NCI-H2171 treated with DMSO at 0.1 percent for 48 hours (cell line): ENCODE measurements at regions not wholly inside any gene's neighbourhood (a gene's known extent, or its start where the extent isn't known, plus 50 kb on each side); places are given as distances from the start of the nearest gene placed in this dataset.

ENCODE experiments used
- DNase-seq: peaks from one replicate; lab custom pipeline; 2025; lab: John Stamatoyannopoulos, UW

GRCh38 chr9:107874591-107875369 lies 385.2 kb upstream of the KLF4 start:
- DNase-seq = no peak

GRCh38 chr9:107874137-107874536 lies 384.6 kb upstream of the KLF4 start:
- no peak for DNase-seq

DNA sequence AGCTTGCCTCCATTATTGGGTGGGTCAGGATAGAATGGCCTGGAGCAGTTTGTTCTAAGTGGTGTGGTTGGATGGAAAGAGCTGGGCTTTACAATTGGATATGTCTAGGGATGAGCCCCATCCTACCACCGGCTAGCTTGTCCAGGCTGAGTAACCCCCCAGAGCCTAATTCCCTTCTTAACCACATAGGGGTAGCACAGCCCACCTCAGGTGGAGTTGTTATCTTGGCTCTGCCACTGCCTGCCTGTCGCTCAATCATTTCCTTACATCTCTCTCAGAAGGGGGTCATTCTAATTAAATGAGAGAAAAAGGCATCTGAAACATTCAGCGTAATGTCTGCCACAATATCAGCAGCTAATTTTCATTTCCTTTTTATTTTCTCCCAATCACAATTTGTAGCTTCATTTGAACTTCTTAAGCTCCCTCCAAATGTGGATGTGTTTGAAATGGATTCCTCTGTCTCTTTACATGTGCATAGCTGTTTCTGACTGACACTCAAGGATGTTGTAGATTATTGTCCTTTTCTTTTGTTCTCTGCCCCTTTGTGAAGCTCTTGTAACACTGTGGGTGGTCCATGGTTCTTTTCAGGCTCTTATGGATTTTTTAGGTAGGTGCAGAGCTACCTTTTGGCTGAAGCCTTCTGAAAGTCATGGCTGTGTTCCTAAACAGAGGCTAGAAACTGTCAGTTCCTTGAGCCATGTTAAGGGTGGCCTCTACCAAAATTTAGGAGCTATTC lies 383.1 kb upstream of the KLF4 start:
- DNase-seq = no peak

- DNase-seq = no peak
Measured at GRCh38 chr9:107870927-107871680, 381.5 kb upstream of the KLF4 start.

GRCh38 chr9:107870221-107870620 lies 380.7 kb upstream of the KLF4 start:
- no peak for DNase-seq

DNA sequence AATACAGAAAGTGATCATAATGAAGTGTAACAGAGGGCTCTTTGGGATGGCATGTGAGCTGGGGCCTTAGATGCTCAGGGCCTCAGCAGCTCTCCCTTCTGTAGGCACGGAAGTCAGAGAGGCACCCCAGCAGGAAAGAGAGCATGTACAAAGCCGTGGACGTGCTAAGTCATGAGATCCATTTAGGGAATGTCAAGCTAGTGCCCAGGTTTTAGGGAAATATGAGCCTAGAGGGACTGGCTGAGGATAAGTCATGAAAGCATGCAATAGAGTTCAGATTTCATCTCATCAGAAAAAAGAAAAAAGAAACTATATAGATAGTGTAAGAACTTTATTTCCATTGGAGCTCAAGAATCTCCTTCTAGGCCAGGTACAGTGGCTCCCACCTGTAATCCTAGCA lies 379.5 kb upstream of the KLF4 start:
- DNase-seq = peak; percentile 19

DNA sequence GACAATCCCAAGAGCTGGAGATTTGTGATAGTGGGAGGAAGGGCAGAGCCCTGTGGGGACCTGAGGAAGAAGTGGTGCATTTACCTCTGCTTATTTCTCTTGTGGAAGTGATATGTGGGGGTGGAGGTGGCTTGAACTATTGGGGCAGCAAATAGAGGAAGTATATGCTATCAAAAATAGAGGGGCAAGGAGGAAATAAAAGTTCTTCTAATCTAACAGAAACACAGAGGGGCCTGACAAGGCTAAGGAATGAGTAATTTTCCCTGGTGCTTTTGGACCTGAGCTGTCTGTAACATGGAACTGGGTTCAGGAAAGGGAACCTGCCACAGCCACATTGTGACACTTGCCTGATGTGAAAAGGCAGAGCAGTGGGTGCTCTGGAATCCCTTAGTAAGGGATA lies 378.6 kb upstream of the KLF4 start:
- DNase-seq = no peak

DNA sequence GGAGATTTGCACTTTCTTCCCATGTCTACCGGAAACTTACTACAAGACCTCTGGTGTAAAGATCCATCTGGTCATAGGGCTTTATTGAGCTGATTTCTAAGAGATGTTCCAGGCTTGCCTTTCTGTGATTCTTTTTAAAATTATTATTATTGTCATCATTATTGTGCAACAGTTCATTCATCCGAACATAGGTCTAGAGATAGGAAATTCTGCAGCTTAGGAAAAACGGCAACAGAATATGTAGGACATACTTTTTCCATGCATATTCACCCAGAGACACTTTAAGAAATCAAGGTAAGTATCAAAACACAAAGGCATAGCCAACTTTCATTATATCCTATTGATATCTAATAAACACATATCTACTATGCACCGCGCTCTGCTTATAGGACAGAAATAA lies 378.2 kb upstream of the KLF4 start:
- no peak for DNase-seq

DNA sequence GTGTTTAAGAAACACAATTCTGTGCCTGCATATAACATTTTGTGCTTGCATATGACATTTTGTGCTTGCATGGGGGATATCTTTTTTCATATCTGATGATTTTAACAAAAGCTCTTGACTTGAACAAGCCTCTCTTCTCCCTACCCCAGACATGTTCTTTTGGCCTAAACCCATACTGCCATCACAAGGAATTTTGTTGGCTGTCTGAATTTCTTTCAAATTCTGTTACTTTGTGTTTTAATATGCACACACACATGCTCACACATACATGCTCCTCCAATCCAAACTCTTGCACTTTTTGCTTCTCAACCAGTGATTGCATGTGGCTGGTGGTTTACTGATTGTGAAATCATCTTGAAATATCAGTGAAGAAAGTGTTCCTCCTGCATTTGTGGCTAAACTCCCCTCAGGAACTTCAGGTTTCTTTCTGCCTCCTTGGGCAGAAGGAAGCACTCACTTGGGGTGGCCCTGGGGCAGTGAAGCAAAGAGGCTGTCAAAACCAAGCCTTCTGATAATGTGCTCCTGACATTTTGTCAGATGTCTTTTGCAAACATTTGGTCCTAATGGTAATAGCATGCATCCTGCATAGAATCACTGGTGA lies 377.2 kb upstream of the KLF4 start:
- no peak for DNase-seq

GRCh38 chr9:107863396-107863795 lies 373.8 kb upstream of the KLF4 start:
- no peak for DNase-seq

DNA sequence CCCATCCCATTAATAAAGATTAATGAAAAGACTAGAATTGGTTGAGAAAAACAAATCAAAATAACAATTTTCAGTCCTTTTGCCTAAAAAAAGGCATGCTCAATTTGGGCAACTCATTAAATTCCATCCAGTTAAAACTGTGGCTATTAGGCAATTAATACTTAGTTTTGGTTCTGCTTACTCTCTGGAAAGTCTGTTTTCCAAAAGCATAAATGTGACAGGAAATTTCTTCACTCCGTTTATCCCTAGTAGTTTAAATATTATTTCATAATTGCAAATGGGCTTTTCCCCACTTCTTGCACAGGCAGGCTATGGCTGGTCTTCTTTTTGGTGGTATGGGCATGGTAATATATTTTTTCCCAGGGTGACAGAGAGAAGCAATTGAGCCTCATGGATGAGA lies 373.3 kb upstream of the KLF4 start:
- no peak for DNase-seq

GRCh38 chr9:107862323-107862722 lies 372.8 kb upstream of the KLF4 start:
- DNase-seq = no peak

DNA sequence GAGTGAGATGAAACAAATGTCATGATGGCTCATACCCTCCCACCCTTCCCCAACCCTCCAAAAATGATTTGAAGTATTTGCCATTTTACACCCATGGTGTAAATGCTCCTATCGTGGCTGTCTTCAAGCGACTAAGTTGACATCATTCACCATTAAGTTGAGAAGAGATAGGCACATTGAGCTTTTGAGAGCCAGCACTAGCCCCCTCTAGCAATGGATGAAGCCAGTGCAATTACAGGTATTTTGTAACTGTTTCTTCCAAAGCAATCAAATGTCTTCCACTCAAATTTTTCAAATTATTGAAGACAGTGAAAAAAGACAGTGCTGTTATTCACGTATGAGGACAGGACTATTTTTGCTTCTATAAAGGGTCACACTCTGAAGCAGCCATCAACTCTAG lies 371.5 kb upstream of the KLF4 start:
- no peak for DNase-seq

GRCh38 chr9:107858260-107858659 lies 368.7 kb upstream of the KLF4 start:
- DNase-seq = no peak

- DNase-seq = no peak
Measured at GRCh38 chr9:107856633-107857032, 367.1 kb upstream of the KLF4 start.

DNA sequence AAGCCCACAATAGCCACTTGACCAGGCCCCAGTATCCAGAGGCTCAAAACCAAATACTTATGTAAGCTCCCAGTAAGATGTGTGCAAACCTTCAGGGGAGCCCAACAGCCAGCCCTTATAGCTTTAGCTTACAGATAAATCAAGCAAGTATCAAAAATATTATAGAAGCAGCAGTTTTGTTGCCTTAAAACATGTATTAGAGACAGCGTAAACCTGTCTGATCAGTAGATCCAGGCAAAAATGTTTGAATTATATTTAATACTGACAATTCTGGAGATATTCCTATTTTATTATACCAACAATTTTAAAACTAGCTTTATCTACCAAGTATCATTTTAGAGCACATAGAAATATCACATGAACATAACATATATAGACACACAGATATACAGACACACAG lies 365.6 kb upstream of the KLF4 start:
- DNase-seq = no peak

- no peak for DNase-seq
Measured at GRCh38 chr9:107853461-107853860, 363.9 kb upstream of the KLF4 start.

DNA sequence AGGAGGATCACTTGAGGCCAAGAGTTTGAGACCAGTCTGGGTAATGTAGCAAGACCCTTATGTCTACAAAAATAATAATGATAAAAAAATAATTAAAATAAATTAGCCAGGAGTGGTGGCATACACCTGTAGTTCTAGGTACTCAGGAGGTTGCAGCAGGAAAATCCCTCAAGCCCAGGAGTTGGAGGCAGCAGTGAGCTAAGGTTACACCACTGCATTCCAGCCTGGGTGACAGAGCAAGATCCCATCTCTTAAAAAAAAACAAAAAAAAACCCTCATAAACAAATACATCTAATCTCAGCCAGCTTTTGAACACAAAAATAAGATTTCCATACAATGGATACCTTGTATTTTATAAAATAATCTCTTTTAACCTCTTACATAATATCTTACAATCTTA lies 363.3 kb upstream of the KLF4 start:
- no peak for DNase-seq

GRCh38 chr9:107850653-107851052 lies 361.1 kb upstream of the KLF4 start:
- no peak for DNase-seq

- DNase-seq = no peak
Measured at GRCh38 chr9:107847978-107848964, 358.7 kb upstream of the KLF4 start.

DNA sequence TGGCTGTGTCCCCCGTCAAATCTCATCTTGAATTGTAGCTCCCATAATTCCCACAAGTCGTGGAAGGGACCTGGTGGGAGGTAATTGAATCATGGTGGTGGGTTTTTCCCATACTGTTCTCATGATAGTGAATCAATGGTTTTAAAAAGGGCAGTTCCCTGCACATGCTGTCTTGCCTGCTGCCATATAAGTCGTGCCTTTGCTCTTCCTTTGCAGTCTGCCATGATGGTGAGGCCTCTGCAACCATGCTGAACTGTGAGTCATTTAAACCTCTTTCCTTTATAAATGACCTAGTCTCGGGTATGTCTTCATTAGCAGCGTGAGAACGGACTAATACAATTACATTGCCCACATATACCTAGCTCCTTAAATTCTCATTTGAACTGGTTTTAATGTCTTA lies 353.0 kb upstream of the KLF4 start:
- no peak for DNase-seq
